NCI-H2029 treated with DMSO at 0.1 percent for 48 hours (cell line): ENCODE measurements at regions not wholly inside any gene's neighbourhood (a gene's known extent, or its start where the extent isn't known, plus 50 kb on each side); places are given as distances from the start of the nearest gene placed in this dataset.

Experiments
- DNase-seq: peaks from one replicate; lab custom pipeline; 2025; lab: John Stamatoyannopoulos, UW

- DNase-seq, result no peak
Measured at GRCh38 chr16:26281381-26282110, 589.8 kb downstream of the HS3ST4 start.

GRCh38 chr16:26295625-26296304 is 604.0 kb downstream of the HS3ST4 start:
- DNase-seq, result no peak

- no peak for DNase-seq
Measured at GRCh38 chr16:26301516-26301915, 609.8 kb downstream of the HS3ST4 start.

- DNase-seq, result no peak
Measured at GRCh38 chr16:26316683-26317464, 625.1 kb downstream of the HS3ST4 start.

GRCh38 chr16:26317885-26318284 is 626.1 kb downstream of the HS3ST4 start:
- peak; percentile 38 for DNase-seq

GRCh38 chr16:26330654-26331053 is 638.9 kb downstream of the HS3ST4 start:
- DNase-seq, result no peak

- no peak for DNase-seq
Measured at GRCh38 chr16:26334218-26335111, 642.7 kb downstream of the HS3ST4 start.

- DNase-seq, result no peak
Measured at GRCh38 chr16:26335236-26335853, 643.6 kb downstream of the HS3ST4 start.

- no peak for DNase-seq
Measured at GRCh38 chr16:26342621-26343020, 650.9 kb downstream of the HS3ST4 start.

GRCh38 chr16:26344240-26344776 is 652.5 kb downstream of the HS3ST4 start:
- no peak for DNase-seq

- DNase-seq, result no peak
Measured at GRCh38 chr16:26344976-26345375, 653.2 kb downstream of the HS3ST4 start.

- DNase-seq, result no peak
Measured at GRCh38 chr16:26345966-26346365, 654.2 kb downstream of the HS3ST4 start.

- no peak for DNase-seq
Measured at GRCh38 chr16:26348095-26348494, 656.3 kb downstream of the HS3ST4 start.

- no peak for DNase-seq
Measured at GRCh38 chr16:26360867-26361266, 669.1 kb downstream of the HS3ST4 start.

GRCh38 chr16:26363581-26363980 is 671.8 kb downstream of the HS3ST4 start:
- DNase-seq, result no peak

- peak; percentile 84 for DNase-seq
Measured at GRCh38 chr16:26365161-26365940, 673.6 kb downstream of the HS3ST4 start.

- DNase-seq, result no peak
Measured at GRCh38 chr16:26371349-26371869, 679.6 kb downstream of the HS3ST4 start.

GRCh38 chr16:26374279-26374925 is 682.6 kb downstream of the HS3ST4 start:
- DNase-seq, result no peak

GRCh38 chr16:26382586-26382985 is 684.1 kb upstream of the C16orf82 start:
- peak; percentile 90 for DNase-seq
